WTC11 (cell line): ENCODE measurements at regions not wholly inside any gene's neighbourhood (a gene's known extent, or its start where the extent isn't known, plus 50 kb on each side); places are given as distances from the start of the nearest gene placed in this dataset.

ENCODE experiments used
- ATAC-seq: fragments of 200-7000 bp; cut with Tn5 transposase; 2 replicates; pipeline ENCODE4 v1.10.0; 2021; ENCODE audit warnings: mild to moderate bottlenecking, moderate library complexity
- CTCF ChIA-PET: fragments of 300-600 bp; sonication (Branson Sonifier 250); formaldehyde crosslinking; loops from one replicate; lab custom pipeline; 2021; ENCODE audit warnings: antibody characterized with exemption; lab: Charles Lee
- POLR2A ChIA-PET: fragments of 350-600 bp; sonication (Branson Sonifier 250); formaldehyde crosslinking; loops from one replicate; lab custom pipeline; 2021; ENCODE audit warnings: antibody characterized with exemption; lab: Charles Lee
- DNase-seq: peaks from one replicate; pipeline ENCODE4 v3.0.0; 2021; ENCODE audit warnings: low spot score
- H3K27ac Mint-ChIP-seq: 2 replicates; pipeline ENCODE4 v1.8.0; 2021; ENCODE audit warnings: mixed read lengths
- H3K27me3 Mint-ChIP-seq: 2 replicates; pipeline ENCODE4 v1.8.0; 2021; ENCODE audit warnings: low read depth, mild to moderate bottlenecking, moderate library complexity, mixed read lengths
- H3K36me3 Mint-ChIP-seq: 2 replicates; pipeline ENCODE4 v1.8.0; 2021; ENCODE audit warnings: mixed read lengths
- H3K4me1 Mint-ChIP-seq: 2 replicates; pipeline ENCODE4 v1.8.0; 2022; ENCODE audit warnings: mixed read lengths
- H3K4me3 Mint-ChIP-seq: 2 replicates; pipeline ENCODE4 v1.8.0; 2021; ENCODE audit warnings: mild to moderate bottlenecking, moderate library complexity, mixed read lengths
- H3K9me3 Mint-ChIP-seq: 2 replicates; pipeline ENCODE4 v1.8.0; 2021; ENCODE audit warnings: mixed read lengths
- ATF2 ChIP-seq: sonication (generic); formaldehyde crosslinking; IDR thresholded peaks from 2 replicates; pipeline ENCODE4 v1.8.1; 2022; ENCODE audit warnings: low read depth, missing genetic modification reagents, borderline replicate concordance
- CREB1 ChIP-seq: sonication (generic); formaldehyde crosslinking; IDR thresholded peaks from 2 replicates; pipeline ENCODE4 v1.8.0; 2023; ENCODE audit warnings: mild to moderate bottlenecking, missing genetic modification reagents
- E2F5 ChIP-seq: sonication (generic); formaldehyde crosslinking; IDR thresholded peaks from 2 replicates; pipeline ENCODE4 v1.8.1; 2022; ENCODE audit warnings: mild to moderate bottlenecking, moderate library complexity, missing genetic modification reagents
- EMX1 ChIP-seq: fragments of 250-450 bp; sonication (Bioruptor Pico); IDR thresholded peaks from 2 replicates; pipeline ENCODE4 v1.8.0; 2021; ENCODE audit warnings: mild to moderate bottlenecking
- ESRRA ChIP-seq: sonication (generic); formaldehyde crosslinking; IDR thresholded peaks from 2 replicates; pipeline ENCODE4 v1.8.1; 2022; ENCODE audit warnings: mild to moderate bottlenecking, missing genetic modification reagents, borderline replicate concordance
- ETV6 ChIP-seq: sonication (generic); formaldehyde crosslinking; IDR thresholded peaks from 2 replicates; pipeline ENCODE4 v1.8.1; 2022; ENCODE audit warnings: mild to moderate bottlenecking, missing genetic modification reagents
- FOXK1 ChIP-seq: sonication (generic); formaldehyde crosslinking; IDR thresholded peaks from 2 replicates; pipeline ENCODE4 v1.8.0; 2022; ENCODE audit warnings: mild to moderate bottlenecking, moderate library complexity, missing genetic modification reagents
- GTF2I ChIP-seq: fragments of 250-450 bp; sonication (Bioruptor Pico); conservative IDR thresholded peaks from 2 replicates; pipeline ENCODE4 v1.4.0; 2021; ENCODE audit warnings: mild to moderate bottlenecking
- IRF1 ChIP-seq: sonication (generic); formaldehyde crosslinking; IDR thresholded peaks from 2 replicates; pipeline ENCODE4 v1.8.0; 2023; ENCODE audit warnings: missing genetic modification reagents
- KAT7 ChIP-seq: sonication (generic); formaldehyde crosslinking; IDR thresholded peaks from 2 replicates; pipeline ENCODE4 v1.8.1; 2023; ENCODE audit warnings: missing genetic modification reagents, mild to moderate bottlenecking, borderline replicate concordance
- MLX ChIP-seq: sonication (generic); formaldehyde crosslinking; IDR thresholded peaks from 2 replicates; pipeline ENCODE4 v1.8.1; 2023; ENCODE audit warnings: mild to moderate bottlenecking, missing genetic modification reagents, moderate library complexity
- OVOL2 ChIP-seq: fragments of 250-450 bp; sonication (Bioruptor Pico); IDR thresholded peaks from 2 replicates; pipeline ENCODE4 v1.9.0; 2021; ENCODE audit warnings: mild to moderate bottlenecking, borderline replicate concordance
- PREB ChIP-seq: sonication (generic); formaldehyde crosslinking; IDR thresholded peaks from 2 replicates; pipeline ENCODE4 v1.8.1; 2022; ENCODE audit warnings: mild to moderate bottlenecking, missing genetic modification reagents, moderate library complexity, borderline replicate concordance
- SP1 ChIP-seq: sonication (generic); formaldehyde crosslinking; conservative IDR thresholded peaks from 2 replicates; pipeline ENCODE4 v1.8.1; 2022; ENCODE audit warnings: missing genetic modification reagents
- TCF7 ChIP-seq: sonication (generic); formaldehyde crosslinking; IDR thresholded peaks from 2 replicates; pipeline ENCODE4 v1.8.0; 2022; ENCODE audit warnings: mild to moderate bottlenecking, low read depth, missing genetic modification reagents, moderate library complexity
- ZNF281 ChIP-seq: sonication (generic); formaldehyde crosslinking; IDR thresholded peaks from 2 replicates; pipeline ENCODE4 v1.8.0; 2023; ENCODE audit warnings: mild to moderate bottlenecking, missing genetic modification reagents
- ZNF396 ChIP-seq: fragments of 250-450 bp; sonication (Bioruptor Pico); IDR thresholded peaks from 2 replicates; pipeline ENCODE4 v1.8.0; 2021; ENCODE audit warnings: mild to moderate bottlenecking, moderate library complexity, borderline replicate concordance
- ZNF416 ChIP-seq: fragments of 250-450 bp; sonication (Bioruptor Pico); IDR thresholded peaks from 2 replicates; pipeline ENCODE4 v1.9.0; 2021; ENCODE audit warnings: mild to moderate bottlenecking, inconsistent platforms
- ZNF423 ChIP-seq: fragments of 250-450 bp; sonication (Bioruptor Pico); IDR thresholded peaks from 2 replicates; pipeline ENCODE4 v2.1.2; 2022; ENCODE audit warnings: mild to moderate bottlenecking, moderate library complexity

- CTCF ChIA-PET = interaction anchor here (0.9 kb wide), 1 partner anchor 302 kb away, joined by 3 read pairs; no protein-coding TSS in a partner anchor
- Mint-ChIP-seq H3K4me1 (no peaks in the 10 kb centered on the region), H3K36me3 (no peaks in the 10 kb centered on the region), H3K27ac (no peak overlapping the region), H3K9me3 (no peaks in the 10 kb centered on the region), H3K4me3 (no peak overlapping the region), H3K27me3 (no peaks in the 10 kb centered on the region)
- ATAC-seq = no peak
- no peak for TF ChIP-seq ATF2
- TF ChIP-seq ZNF281 = no peak
- no peak for TF ChIP-seq ZNF423 (CRISPR knock-in tag)
- no peak for TF ChIP-seq CREB1 (CRISPR knock-in tag)
- no peak for TF ChIP-seq ZNF396 (CRISPR knock-in tag)
- no peak for TF ChIP-seq SP1 (CRISPR knock-in tag)
- POLR2A ChIA-PET = no interaction called here
- no peak for DNase-seq
Observed at GRCh38 chr3:72354486-72354885, 493.8 kb downstream of the SHQ1 start.

GRCh38 chr3:72353236-72354128 is 494.8 kb downstream of the SHQ1 start:
- Mint-ChIP-seq H3K27ac (no peak overlapping the region), H3K27me3 (no peaks in the 10 kb centered on the region), H3K4me1 (no peaks in the 10 kb centered on the region), H3K36me3 (no peaks in the 10 kb centered on the region), H3K9me3 (peaks cover 6% of the 10 kb centered on the region), H3K4me3 (no peak overlapping the region)
- CTCF ChIA-PET = no interaction called here
- no peak for ATAC-seq
- TF ChIP-seq OVOL2 (CRISPR knock-in tag) = no peak
- DNase-seq = no peak
- POLR2A ChIA-PET = no interaction called here

GRCh38 chr3:72352176-72352575 is 496.1 kb downstream of the SHQ1 start:
- H3K27ac Mint-ChIP-seq = no peak overlapping the region
- no peaks in the 10 kb centered on the region for H3K27me3 Mint-ChIP-seq
- DNase-seq (no peak), ATAC-seq (no peak)
- ChIA-PET POLR2A (no interaction called here), CTCF (no interaction called here)
- no peak overlapping the region for H3K4me3 Mint-ChIP-seq
- H3K36me3 Mint-ChIP-seq = no peaks in the 10 kb centered on the region
- H3K4me1 Mint-ChIP-seq = peaks cover 8% of the 10 kb centered on the region
- peaks cover 6% of the 10 kb centered on the region for H3K9me3 Mint-ChIP-seq
- TF ChIP-seq GTF2I (CRISPR knock-in tag) = no peak
- TF ChIP-seq IRF1 (CRISPR knock-in tag) = no peak
- no peak for TF ChIP-seq TCF7 (CRISPR knock-in tag)
- TF ChIP-seq ESRRA (CRISPR knock-in tag) = no peak
- TF ChIP-seq E2F5 = no peak
- no peak for TF ChIP-seq FOXK1 (CRISPR knock-in tag)
- TF ChIP-seq ZNF416 = no peak
- TF ChIP-seq EMX1 (CRISPR knock-in tag) = no peak
- TF ChIP-seq ATF2 = no peak
- TF ChIP-seq PREB (CRISPR knock-in tag) = no peak
- no peak for TF ChIP-seq MLX (CRISPR knock-in tag)
- TF ChIP-seq ZNF281 = no peak
- TF ChIP-seq ETV6 = no peak
- no peak for TF ChIP-seq KAT7
